ENCODE measurements at regions not wholly inside any gene's neighbourhood (a gene's known extent, or its start where the extent isn't known, plus 50 kb on each side); places are given as distances from the start of the nearest gene placed in this dataset.

DNA sequence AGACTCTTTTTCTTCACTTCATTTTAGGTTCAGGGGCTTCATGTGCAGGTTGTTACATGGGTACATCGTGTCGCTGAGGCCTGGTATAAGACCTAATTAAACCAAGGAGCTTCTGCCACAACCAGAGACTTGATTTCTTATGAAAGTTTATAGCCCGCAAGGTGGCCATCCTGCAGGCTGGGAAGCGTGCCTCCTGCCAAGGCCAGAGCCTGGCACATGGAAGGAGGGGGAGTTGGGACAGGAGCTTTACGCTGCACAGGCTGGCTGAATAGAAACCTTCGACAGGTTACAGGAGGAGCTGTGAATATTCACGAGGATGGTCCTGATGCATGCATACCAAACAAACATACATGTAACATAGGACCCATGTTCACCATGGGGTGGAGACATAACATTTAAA lies 50.1 kb upstream of the SIMC1 start:
- no peaks in the 10 kb centered on the region for H3K36me3 Mint-ChIP-seq (ENCODE audit: low read depth)
- H3K27ac Mint-ChIP-seq = no peak overlapping the region
- H3K4me3 Mint-ChIP-seq = no peak overlapping the region
- no peaks in the 10 kb centered on the region for H3K9me3 Mint-ChIP-seq
- H3K4me1 Mint-ChIP-seq (ENCODE audit: low read depth) = no peaks in the 10 kb centered on the region
- H3K27me3 Mint-ChIP-seq (ENCODE audit: low read depth) = peaks cover 6% of the 10 kb centered on the region
